GM21390 (cell line): ENCODE measurements at regions not wholly inside any gene's neighbourhood (a gene's known extent, or its start where the extent isn't known, plus 50 kb on each side); places are given as distances from the start of the nearest gene placed in this dataset.
"Not testable (repeated sequence)": the region's sequence is repeated elsewhere in the genome, so short reads cannot be mapped to it uniquely, and the experiment has no call there.

Source experiments
- ATAC-seq: cut with Tn5 transposase; IDR thresholded peaks from one replicate; pipeline ENCODE4 v1.9.1; 2021; ENCODE audit not compliant: unreplicated experiment

DNA sequence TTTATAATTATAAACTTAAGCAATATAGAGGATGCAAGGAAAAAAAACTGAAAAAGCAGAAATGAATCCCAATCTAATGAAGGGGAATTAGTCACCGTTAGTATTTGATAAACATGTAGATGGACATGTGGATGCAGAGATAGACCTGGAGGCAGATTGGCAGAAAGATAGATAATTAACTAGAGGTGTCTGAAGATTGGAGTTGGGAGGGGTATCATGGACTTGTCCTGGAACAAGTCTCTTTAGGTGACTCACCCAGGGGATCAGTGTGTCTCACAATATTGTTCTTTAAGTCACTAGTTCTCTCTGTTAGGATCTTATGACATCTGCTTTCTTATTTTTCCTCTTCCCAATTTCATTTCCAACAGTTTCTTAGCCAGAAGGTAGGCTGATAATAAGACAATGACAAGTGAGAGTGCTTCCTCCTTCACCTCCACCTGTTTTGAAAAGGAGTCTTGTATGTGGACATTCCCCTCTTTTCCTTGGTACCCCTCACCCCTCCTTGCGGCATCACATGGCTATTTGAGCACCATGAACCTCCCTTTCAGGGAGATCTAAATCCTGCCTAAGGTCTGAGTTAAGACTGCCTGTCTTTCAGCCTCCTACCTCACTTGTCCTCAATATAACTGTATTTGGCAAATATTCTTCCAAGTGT, 987.7 kb downstream of the TSN start:
- ATAC-seq, result no peak

DNA sequence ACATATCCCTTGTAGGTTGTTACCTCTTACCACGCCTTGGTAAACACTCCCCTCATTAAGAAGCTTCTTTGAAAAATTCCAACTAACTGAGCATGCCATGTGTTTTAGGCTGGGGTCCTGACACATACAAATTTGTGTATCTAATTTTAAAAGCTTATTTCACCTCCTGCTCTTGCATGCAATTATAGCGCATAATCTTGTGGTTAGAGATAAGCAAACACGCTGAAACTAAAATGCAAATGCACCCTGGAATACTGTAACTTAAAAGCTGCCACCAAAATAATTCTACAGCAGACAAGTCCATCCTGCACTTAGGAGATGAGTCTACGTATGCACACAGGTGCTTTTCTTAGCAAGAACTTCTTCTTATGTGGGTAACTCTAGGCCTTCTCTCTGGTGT, 990.2 kb downstream of the TSN start:
- ATAC-seq, result no peak

DNA sequence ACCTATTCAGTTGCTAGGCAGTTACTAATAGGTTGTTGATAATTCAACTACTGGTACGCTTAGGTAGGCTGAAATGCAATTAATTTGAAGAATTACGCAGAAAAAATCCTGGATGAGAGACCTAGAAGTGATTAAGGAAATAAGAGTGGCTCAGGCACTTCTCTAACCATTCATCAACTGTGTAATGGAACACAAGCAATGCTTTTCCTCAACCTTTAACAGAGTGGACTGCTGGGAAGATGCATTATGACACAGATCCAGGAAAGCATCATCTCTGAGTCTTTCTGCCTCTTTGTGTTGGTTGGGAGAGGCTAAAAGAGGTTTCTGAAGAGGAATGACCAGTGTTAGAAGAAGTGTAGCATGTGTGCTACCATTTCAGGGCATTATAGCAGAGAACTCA, 992.2 kb downstream of the TSN start:
- ATAC-seq, result no peak

DNA sequence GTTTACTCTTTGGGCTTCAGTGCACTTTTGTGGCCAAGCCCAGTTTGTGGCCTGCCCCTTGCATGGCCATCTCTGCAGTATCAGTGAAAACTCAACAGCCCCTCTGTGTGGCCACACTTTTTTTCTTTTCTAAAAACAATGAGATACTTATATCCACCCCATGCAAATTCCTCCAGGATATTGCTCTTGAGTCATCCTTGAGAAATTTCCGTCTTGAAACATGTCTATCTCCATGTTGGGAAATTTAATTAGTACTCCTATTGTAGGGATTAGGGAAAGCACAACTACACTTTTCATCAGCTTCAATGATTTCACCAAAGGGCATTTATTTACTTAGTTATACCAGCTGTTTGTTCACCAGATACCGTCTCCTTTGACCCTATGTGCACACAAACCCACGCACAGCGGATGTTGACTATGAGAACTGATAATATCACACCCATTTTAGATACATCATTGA, 993.1 kb downstream of the TSN start:
- ATAC-seq, result no peak

DNA sequence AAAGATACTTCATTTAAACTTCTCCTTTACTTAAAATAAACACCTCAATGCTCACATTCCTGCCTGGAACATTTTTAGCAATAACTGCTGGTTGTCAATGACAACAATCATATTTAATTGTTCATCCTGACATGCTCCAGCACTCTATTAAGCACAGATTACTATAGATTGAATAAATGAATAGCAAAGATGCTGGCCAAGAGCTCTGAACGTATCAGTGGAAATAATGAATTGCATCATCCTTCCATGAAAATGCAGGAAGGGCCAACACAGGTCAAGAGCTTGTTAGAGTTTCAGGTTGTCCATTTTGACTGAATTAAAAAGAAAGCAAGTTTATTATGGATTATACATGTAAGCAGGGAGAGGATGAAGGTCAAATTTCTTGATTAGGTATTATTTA, 994.0 kb downstream of the TSN start:
- no peak for ATAC-seq

DNA sequence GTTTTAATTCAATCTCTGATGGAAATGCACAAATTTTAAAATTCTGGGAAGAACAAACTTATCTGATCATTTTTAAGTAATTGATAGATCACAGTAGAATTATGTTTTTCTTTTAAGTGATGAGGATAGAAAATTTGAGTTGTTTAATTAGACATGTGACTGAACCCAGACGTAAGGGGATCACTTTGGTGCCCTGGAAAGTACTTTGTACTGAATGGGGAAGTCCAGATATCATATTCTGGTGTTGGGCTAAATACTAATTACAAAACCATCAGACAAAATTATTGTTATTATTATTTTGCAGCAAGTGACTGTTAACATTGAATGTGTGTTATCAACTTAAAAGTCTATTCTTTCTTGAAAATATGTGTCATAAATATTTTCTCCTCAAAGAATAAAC, 994.6 kb downstream of the TSN start:
- ATAC-seq, result no peak

DNA sequence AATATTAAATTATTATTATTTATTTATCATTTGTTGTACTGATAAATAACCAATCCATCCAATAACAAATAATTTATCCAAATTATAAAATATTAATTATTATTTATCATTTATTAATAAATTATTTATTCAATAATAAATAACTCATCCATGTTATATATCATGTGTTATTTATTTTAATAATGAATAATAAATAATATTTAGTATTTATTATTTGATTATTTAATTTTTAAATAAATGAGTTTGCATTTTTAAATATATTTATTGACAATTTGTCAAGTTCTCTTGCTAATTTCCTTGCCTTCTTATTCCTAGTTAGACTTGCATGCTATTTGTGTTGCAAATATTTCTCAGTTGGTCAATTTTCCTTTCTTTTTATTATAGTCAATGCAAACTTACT, 995.4 kb downstream of the TSN start:
- no peak for ATAC-seq

DNA sequence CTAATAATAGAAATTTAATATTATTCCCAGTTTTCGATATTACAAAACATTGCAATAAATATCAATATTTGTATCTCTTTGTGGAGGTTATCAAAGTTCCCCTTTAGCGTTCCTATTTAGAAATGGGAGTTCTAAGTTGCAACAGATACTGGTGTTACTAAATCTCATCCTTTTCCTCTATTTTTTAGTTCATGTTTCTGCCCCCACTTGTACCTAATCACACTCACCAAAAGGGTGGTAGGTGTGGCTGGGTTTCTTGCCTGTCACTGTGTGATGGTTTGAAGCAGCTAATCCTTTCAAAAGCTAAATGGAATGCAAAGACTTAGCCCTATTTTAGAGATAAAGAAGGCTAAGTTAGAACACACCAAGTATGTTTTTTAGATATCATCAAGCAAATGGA, 997.9 kb downstream of the TSN start:
- no peak for ATAC-seq

DNA sequence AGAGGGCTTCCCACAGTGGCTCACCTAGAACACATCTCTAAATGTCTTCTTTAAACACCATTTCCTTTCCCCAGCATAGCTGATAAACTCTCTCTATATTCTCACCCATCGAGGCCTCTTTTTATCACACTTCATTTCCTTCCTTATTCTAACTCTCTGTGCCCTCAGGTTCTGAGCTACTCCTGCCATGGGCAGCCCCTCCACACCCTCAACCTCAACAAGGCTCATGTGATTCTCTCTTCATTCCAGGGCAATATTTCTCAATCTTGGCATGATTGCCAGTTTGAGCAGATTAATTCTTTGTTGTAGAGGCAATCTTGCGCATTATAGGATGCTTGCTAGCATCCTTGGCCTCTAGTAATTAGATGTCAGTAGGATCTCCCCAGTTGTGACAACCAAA, 999.1 kb downstream of the TSN start:
- no peak for ATAC-seq

DNA sequence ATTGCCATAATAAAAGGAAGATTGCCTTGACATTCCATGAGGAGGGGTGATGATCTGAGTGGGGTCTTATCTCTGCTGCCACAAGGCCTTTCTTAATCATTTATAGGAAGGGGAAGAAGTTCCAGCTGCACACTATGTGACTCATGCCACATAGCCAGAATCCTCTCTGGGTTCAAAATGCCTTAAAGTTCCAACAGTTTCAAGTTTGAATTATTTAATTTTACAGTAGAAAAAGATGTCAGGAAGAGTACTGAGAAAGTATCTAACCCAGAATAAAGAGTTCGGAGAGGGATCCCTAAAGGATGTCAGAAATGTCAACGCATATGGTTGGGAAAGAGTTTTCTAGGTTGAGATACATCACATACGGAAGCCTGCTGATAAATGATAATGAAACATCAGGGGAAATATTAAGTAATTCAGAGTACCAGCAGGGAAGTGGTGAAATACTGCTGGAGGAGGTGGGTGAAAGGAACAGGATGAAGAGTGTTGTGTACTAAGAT, 999.9 kb downstream of the TSN start:
- ATAC-seq, result no peak

DNA sequence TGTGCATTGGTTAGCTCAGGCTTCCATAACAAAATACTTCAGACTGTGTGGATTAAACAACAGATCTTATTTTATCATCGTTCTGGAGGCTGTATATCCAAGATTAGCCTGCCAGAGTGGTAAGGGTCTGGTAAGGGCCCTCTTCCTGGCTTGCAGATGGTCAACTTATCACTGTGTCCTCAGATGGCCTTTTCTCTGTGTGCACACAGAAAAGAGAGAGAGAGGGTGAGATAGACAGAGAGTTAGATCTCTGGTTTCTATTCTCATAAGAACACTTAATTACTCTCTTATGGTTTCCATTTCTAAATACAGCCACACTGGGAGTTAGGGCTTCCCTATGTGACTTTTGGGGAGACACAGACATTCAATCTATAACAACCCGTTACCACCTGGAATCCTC, 1003.5 kb downstream of the TSN start:
- ATAC-seq, result no peak

DNA sequence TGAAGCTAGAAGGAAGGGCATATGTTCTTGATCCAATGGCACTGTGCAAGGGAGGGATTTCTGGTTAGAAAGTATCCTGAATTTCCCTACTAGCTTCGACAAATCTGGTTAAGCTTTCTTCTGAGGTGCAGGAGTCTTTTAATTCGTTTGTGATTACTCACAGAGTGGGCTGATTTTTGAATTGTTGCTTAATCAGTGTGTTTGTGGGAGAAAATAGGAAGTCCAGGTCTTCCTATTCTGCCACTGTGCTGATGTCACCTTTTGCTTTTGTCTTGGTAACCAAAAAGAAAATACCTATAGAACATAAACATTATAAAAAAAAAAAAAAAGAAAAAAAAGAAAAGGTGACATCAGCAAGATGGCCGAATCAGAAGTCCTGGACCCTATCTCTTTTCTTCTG, 1008.6 kb downstream of the TSN start:
- ATAC-seq, result no peak

DNA sequence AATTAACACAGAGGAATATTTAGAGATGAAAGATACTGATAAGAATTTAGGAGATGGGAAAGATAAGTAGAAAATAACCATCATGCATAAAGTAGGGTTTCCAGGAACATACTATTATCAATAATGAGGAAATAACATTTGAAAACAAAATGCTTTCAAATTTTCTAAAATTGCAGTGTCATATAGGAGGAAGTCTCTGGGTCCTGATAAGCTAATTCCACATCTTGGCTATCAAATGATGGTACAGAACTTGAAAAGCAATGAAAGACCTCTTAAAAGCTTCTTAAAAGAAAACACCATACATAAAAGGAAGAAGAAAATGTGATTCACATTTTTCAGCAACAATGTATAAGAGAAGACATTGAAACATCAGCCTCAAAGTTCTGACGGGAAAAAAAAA, 1024.8 kb downstream of the TSN start:
- no peak for ATAC-seq

DNA sequence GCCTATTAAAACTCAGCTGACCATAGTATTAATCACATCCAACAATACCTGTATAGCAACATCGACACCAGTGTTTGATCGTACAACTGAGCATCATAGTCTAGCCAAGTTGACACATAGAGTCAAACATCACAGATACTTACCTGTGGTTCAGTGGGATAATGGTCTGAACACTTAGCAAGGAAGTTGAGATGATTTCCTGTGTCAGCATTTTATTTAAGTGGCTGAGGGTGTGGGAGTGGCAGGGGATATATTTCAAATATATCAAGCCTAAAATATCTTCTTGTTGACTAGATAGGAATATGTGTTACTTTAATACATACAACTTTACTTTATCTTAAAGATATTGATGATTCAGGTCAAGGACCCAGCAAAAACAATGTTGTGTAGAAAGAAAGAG, 1038.6 kb downstream of the TSN start:
- no peak for ATAC-seq

DNA sequence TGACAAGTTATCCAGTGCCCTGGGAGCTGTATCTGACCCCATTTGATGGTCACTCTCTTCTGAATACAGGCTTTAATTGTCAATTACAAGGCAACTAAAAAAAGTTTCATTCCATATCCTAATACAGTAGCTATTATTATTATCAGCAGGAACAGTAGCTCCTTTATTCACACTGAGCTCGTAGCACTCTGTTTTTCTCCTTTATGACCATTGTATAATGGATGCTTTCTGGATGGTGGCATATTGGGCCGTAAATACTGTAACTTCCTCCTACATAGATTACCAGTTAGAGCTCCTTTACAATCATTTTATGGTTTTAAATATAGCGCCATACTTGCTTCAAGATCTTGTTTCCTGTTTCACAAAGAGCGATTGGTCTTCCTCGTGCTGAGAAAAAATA, 1040.3 kb downstream of the TSN start:
- no peak for ATAC-seq

DNA sequence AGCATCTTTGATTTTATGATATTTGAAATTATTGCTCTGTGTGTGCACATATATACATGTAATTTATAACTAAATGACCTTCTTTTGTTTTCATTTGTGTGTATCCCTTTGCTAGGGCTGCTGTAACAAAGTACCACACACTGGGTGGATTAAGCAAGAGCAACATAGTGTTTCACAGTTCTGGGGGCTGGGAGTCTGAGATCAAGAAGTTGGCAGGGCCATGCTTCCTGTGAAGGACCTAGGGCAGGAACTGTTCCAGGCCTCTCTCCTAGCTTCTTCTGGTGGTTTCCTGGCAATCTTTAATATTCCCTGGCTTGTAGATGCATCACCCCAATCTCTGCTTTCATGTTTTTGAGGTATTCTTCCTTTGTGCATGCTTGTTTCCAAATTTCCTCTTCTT, 1043.9 kb downstream of the TSN start:
- no peak for ATAC-seq

DNA sequence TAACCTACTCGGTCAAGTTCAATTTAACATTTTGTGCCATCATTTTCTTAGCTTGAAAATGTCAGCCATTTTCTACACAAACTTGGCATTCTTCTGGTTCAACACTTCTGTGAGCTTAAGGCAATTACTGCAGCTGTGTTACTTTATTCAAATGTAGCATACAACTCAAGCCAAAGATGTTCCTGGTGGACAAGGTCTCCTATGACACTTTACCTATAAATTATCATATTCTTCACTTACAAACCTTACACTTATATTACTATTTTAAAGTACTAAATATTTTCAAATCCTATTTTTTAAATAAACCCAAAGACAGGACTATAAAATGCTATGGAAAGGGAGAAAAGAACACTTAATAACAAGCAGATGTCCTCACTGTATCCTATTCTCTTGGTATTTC, 1045.3 kb downstream of the TSN start:
- ATAC-seq, result no peak

DNA sequence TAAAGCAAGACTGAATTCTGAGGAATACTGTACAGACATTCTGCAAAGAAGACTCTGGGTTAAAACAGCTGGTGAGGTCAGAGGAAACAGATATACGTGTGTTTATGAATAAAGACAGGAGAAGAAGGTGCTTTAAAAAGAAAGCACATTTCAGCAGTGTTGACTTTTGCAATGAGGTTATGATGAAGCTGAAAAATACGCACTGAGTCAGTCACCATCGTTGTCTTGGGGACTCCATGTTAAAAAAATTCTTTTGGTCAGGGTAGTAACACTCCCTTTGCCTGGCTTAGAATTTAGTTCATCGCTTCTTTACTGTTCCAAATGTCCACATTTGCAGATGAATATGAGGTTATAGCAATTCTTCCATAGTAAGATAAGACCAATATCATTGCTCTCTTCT, 1049.0 kb downstream of the TSN start:
- ATAC-seq, result no peak

DNA sequence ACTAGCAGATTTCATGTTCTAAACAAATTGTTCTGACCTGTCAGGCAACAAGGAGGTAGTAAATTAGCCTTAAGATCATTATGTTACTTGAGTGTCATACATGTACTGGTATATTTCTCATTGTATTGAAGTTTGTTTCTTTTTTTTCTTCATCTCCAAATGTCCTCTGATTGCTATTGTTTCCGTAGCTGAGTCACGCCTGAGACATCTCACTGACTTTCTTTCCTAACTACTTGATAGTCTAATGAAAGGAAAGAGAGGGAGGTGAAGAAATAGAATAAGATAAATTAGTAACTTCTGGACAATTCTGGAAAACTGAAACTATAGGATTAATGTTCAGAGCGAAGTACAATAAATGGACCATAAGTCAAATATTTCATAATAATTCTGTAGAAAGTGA, 1049.9 kb downstream of the TSN start:
- no peak for ATAC-seq

DNA sequence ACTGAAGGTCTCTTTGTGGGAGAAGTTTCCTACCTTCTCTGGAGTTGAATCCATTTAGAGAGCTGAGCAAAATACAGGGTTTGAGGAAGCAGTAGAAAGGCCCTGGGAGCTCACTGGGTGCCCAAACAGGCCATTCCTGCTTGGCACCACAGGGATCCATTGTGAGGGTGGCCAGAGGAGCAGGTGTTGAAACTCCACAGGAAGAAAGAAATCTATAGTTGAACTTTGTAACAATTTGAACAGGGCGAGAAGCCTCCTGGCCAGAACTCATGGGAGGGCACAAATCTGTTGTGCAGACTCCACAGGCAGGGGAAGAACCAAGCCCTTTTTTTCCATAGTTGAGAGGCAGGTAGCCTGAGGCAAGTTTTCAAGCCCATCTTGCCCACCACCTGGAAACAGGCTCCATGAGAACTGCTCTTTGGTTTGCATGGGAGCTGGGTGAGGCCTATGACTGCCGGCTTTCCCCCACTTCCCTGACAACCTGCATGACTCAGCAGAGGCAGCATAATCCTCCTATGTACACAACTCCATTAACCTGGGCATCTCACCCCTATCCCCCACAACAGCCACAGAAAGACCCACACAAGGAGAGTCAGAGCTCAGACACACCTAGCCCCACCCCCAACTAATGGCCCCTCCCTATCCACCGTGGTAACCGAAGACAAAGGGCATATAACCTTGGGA, 1053.0 kb downstream of the TSN start:
- ATAC-seq, result no peak

DNA sequence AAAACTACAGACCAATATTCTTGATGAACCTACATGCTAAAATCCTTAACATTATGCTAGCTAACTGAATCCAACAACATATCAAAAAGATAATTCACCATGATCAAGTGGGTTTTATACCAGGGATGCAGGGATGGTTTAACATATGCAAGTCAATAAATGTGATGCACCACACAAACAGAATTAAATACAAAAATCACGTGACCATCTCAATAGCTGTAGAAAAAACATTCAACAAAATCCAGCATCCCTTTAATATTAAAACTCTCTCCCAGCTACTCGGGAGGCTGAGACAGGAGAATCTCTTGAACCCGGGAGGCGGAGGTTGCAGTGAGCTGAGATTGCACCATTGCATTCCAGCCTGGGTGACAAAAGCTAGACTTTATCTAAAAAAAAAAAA, 1056.8 kb downstream of the TSN start:
- not testable (repeated sequence) for ATAC-seq

DNA sequence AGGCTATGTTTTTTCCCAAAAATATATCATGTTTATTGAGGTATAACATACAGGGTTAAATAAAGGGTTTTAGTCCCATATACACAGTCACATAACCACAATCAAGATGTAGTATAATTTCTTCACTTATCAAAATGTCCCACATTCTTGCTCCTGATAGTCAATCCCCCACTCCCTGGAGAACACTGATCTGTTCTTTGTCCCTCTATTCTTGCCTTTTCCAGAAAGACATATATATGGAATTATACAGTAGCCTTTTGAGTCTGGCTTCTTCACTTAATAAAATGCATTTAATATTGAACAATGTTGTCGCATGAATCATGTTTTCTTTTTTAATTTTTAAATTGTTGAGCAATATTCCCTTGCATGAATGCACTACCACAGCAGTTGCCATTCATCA, 1059.7 kb downstream of the TSN start:
- ATAC-seq, result no peak

DNA sequence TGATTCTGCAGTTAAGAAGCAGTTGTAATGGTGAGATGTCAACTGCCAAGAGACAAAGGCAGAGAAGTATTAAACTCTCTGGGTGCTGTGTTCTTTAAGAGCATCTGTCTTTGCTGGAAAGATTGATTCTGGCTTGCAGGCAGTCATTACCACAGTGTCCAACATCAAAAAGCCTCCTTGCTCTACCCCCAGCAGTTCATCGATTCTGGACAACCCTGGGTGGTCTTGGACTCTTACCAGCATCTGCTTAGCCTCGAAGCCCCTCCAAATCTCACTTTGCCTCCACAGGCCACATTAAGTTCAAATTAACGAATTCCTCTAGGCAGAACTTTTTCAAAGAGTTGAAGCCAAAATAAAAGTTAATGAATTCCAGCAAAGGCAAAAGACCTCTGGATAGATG, 1061.4 kb downstream of the TSN start:
- ATAC-seq, result no peak
